HG03095 (cell line): ENCODE measurements at regions not wholly inside any gene's neighbourhood (a gene's known extent, or its start where the extent isn't known, plus 50 kb on each side); places are given as distances from the start of the nearest gene placed in this dataset.

Experiments used
- ATAC-seq: cut with Tn5 transposase; IDR thresholded peaks from one replicate; pipeline ENCODE4 v1.9.1; 2021; ENCODE audit warnings: moderate library complexity; ENCODE audit not compliant: unreplicated experiment

- no peak for ATAC-seq
Observed at GRCh38 chr6:102553214-102553613, 1159.7 kb downstream of the GRIK2 start.

- ATAC-seq: no peak
Observed at GRCh38 chr6:102549221-102549874, 1155.8 kb downstream of the GRIK2 start.

- no peak for ATAC-seq
Observed at GRCh38 chr6:102525336-102525735, 1131.8 kb downstream of the GRIK2 start.

GRCh38 chr6:102520966-102521365 lies 1127.5 kb downstream of the GRIK2 start:
- ATAC-seq: no peak

- ATAC-seq: no peak
Observed at GRCh38 chr6:102517506-102517905, 1124.0 kb downstream of the GRIK2 start.

GRCh38 chr6:102501615-102502014 lies 1108.1 kb downstream of the GRIK2 start:
- no peak for ATAC-seq

GRCh38 chr6:102494808-102495207 lies 1101.3 kb downstream of the GRIK2 start:
- no peak for ATAC-seq

GRCh38 chr6:102493485-102493884 lies 1100.0 kb downstream of the GRIK2 start:
- ATAC-seq: no peak

- no peak for ATAC-seq
Observed at GRCh38 chr6:102488729-102489128, 1095.2 kb downstream of the GRIK2 start.

- no peak for ATAC-seq
Observed at GRCh38 chr6:102485480-102485879, 1092.0 kb downstream of the GRIK2 start.

- no peak for ATAC-seq
Observed at GRCh38 chr6:102474041-102474807, 1080.7 kb downstream of the GRIK2 start.

- ATAC-seq: no peak
Observed at GRCh38 chr6:102458990-102459389, 1065.5 kb downstream of the GRIK2 start.

- ATAC-seq: no peak
Observed at GRCh38 chr6:102438171-102438570, 1044.7 kb downstream of the GRIK2 start.

GRCh38 chr6:102417368-102417998 lies 1024.0 kb downstream of the GRIK2 start:
- no peak for ATAC-seq

GRCh38 chr6:102415891-102416290 lies 1022.4 kb downstream of the GRIK2 start:
- ATAC-seq: no peak

- no peak for ATAC-seq
Observed at GRCh38 chr6:102411796-102412195, 1018.3 kb downstream of the GRIK2 start.

GRCh38 chr6:102407886-102408741 lies 1014.6 kb downstream of the GRIK2 start:
- no peak for ATAC-seq

- ATAC-seq: no peak
Observed at GRCh38 chr6:102405860-102406259, 1012.4 kb downstream of the GRIK2 start.

GRCh38 chr6:102402635-102403329 lies 1009.3 kb downstream of the GRIK2 start:
- ATAC-seq: no peak

GRCh38 chr6:102398788-102399390 lies 1005.4 kb downstream of the GRIK2 start:
- ATAC-seq: no peak
